ENCODE measurements at regions not wholly inside any gene's neighbourhood (a gene's known extent, or its start where the extent isn't known, plus 50 kb on each side); places are given as distances from the start of the nearest gene placed in this dataset.

DNA sequence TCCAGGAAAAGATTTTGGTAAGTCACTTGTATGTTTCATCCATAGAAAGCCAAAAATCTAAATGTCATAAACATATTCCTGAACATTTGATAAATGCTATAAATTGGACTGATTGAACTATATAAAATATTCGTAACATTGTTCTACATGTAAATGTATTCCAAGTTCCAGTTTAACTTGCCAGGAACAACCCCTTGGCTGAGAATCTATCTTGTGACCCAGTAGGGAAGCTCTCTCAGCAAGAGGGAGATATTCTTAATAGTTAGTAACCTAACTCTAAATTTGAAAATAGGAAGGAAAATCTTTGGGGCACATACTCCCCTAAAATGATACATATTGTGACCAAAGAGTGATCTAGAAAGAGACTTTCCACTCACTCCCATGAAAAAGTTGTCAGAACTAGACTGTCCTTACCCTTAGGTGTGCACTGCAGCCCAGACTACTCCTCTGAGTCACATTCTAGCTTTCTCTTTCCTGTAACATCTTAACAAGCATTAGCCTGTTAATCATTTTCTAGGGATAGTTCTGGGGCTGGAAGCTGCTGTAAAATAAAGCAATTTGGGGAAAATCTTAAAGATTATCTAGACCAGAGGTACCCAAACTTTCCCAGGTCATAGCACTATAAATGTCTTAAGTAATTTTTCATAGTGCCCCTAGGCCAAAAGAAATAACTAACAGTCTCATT lies 73.7 kb upstream of the SKAP2 start:
- TF ChIP-seq, protein P1, sequence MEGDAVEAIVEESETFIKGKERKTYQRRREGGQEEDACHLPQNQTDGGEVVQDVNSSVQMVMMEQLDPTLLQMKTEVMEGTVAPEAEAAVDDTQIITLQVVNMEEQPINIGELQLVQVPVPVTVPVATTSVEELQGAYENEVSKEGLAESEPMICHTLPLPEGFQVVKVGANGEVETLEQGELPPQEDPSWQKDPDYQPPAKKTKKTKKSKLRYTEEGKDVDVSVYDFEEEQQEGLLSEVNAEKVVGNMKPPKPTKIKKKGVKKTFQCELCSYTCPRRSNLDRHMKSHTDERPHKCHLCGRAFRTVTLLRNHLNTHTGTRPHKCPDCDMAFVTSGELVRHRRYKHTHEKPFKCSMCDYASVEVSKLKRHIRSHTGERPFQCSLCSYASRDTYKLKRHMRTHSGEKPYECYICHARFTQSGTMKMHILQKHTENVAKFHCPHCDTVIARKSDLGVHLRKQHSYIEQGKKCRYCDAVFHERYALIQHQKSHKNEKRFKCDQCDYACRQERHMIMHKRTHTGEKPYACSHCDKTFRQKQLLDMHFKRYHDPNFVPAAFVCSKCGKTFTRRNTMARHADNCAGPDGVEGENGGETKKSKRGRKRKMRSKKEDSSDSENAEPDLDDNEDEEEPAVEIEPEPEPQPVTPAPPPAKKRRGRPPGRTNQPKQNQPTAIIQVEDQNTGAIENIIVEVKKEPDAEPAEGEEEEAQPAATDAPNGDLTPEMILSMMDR (IDR thresholded peaks at IDR 0.05; ENCODE audit: control extremely low read depth in 1 of 3, insufficient read depth in 1 of 3, low read depth in 1 of 3, low read length in 3 of 3) = no peak
- TF ChIP-seq NRF1 (IDR thresholded peaks at IDR 0.05; ENCODE audit: low read depth, low read length) (no peak), RFX5 (IDR thresholded peaks at IDR 0.05; ENCODE audit: borderline replicate concordance, low read depth, low read length) (no peak), JUND (IDR thresholded peaks at IDR 0.05; ENCODE audit: low read length) (no peak), RAD21 (IDR thresholded peaks at IDR 0.05 in 1 of 2, conservative IDR thresholded peaks at IDR 0.05 in 1 of 2; ENCODE audit: low read depth in 2 of 2, low read length in 2 of 2) (no peak)
